ENCODE measurements at regions not wholly inside any gene's neighbourhood (a gene's known extent, or its start where the extent isn't known, plus 50 kb on each side); places are given as distances from the start of the nearest gene placed in this dataset.

DNA sequence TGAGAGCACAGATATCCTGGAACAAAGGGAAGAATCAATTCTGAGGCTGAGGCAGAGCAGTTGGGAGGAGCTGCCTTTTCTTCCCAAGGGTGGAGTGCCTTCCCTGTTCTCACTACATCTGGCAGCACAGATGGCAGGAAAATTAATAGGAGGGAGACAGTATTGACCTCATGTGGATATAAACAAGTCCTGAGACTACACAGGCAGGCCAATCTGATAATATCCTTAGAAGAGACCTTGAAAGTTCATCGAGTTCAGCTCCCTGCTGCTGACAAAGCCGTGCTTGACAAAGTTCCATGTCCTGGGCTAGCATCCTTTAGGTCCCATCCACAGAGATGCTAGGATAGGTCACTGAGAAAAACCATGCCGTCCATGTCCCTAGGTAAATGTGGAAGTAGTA lies 1451.5 kb downstream of the EFNB2 start:
- no peak for ATAC-seq
- TF ChIP-seq, protein P1, sequence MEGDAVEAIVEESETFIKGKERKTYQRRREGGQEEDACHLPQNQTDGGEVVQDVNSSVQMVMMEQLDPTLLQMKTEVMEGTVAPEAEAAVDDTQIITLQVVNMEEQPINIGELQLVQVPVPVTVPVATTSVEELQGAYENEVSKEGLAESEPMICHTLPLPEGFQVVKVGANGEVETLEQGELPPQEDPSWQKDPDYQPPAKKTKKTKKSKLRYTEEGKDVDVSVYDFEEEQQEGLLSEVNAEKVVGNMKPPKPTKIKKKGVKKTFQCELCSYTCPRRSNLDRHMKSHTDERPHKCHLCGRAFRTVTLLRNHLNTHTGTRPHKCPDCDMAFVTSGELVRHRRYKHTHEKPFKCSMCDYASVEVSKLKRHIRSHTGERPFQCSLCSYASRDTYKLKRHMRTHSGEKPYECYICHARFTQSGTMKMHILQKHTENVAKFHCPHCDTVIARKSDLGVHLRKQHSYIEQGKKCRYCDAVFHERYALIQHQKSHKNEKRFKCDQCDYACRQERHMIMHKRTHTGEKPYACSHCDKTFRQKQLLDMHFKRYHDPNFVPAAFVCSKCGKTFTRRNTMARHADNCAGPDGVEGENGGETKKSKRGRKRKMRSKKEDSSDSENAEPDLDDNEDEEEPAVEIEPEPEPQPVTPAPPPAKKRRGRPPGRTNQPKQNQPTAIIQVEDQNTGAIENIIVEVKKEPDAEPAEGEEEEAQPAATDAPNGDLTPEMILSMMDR (conservative IDR thresholded peaks at IDR 0.05; ENCODE audit: low read depth, low read length) = no peak
- TF ChIP-seq EZH2phosphoT487 (IDR thresholded peaks at IDR 0.05; ENCODE audit: borderline replicate concordance, low read length) = no peak
- no peak for TF ChIP-seq EZH2 (IDR thresholded peaks at IDR 0.05; ENCODE audit: low read length, unreplicated experiment)
- H3K79me2 ChIP-seq (ENCODE audit: low read length) = no peaks in the 10 kb centered on the region
- no peaks in the 10 kb centered on the region for H3K9me2 ChIP-seq (replicated peaks; ENCODE audit: low read length)
- no peaks in the 10 kb centered on the region for H4K20me1 ChIP-seq (ENCODE audit: low read length)
- CTCF ChIA-PET = no interaction called here
- no peak overlapping the region for H3K9ac ChIP-seq (ENCODE audit: low read length)
- no TSS peak for BruUV-seq (replicated peaks)
- no peaks in the 10 kb centered on the region for H3K9me3 ChIP-seq (ENCODE audit: low read length)
- no peaks in the 10 kb centered on the region for H3K27me3 ChIP-seq (ENCODE audit: low read length)
- H3K4me2 ChIP-seq (ENCODE audit: low read length) = no peak overlapping the region
- H3K36me3 ChIP-seq (ENCODE audit: low read depth, low read length) = no peaks in the 10 kb centered on the region
- no peaks in the 10 kb centered on the region for H3F3A ChIP-seq (ENCODE audit: low read length, unreplicated experiment)
- POLR2A ChIA-PET (ENCODE audit: unreplicated experiment) = no interaction called here
- H3K4me3 ChIP-seq (ENCODE audit: low read length) = no peak overlapping the region
- no peaks in the 10 kb centered on the region for H3K4me1 ChIP-seq (ENCODE audit: insufficient read depth, low read length)
- H2AFZ ChIP-seq (ENCODE audit: low read length) = no peak overlapping the region
- DNase-seq = no peak
- H3K27ac ChIP-seq (ENCODE audit: low read length) = no peak overlapping the region
- intact Hi-C loops (cut with micrococcal nuclease) = no loop called here

DNA sequence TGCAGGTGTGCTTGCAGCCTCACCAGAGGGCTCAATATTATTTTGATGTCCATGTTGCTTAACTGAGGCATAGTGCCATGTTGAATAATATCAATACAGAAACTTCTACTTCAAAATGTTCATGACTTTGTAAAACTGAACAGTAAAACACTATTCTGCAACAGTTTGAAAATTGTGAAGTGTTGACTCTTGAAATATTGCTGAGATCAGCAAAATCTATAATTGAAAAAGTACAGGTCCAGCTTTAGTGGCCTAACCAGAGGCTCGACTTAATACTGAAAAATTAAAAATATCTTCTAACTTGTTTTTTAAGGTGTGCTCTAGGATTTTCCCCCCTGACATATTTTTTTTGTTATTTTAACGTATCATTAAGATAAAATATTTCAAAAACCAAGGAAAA lies 1460.7 kb downstream of the EFNB2 start:
- H3F3A ChIP-seq (ENCODE audit: low read length, unreplicated experiment) = no peaks in the 10 kb centered on the region
- H3K9me2 ChIP-seq (replicated peaks; ENCODE audit: low read length) = no peaks in the 10 kb centered on the region
- no peaks in the 10 kb centered on the region for H3K79me2 ChIP-seq (ENCODE audit: low read length)
- POLR2A ChIA-PET (ENCODE audit: unreplicated experiment) = no interaction called here
- ATAC-seq = no peak
- no TSS peak for BruUV-seq (replicated peaks)
- H3K4me2 ChIP-seq (ENCODE audit: low read length) = no peak overlapping the region
- H3K4me1 ChIP-seq (ENCODE audit: insufficient read depth, low read length) = no peaks in the 10 kb centered on the region
- CTCF ChIA-PET = no interaction called here
- H4K20me1 ChIP-seq (ENCODE audit: low read length) = no peaks in the 10 kb centered on the region
- H3K27me3 ChIP-seq (ENCODE audit: low read length) = no peaks in the 10 kb centered on the region
- no peaks in the 10 kb centered on the region for H3K9me3 ChIP-seq (ENCODE audit: low read length)
- TF ChIP-seq, protein P1 (conservative IDR thresholded peaks at IDR 0.05; ENCODE audit: low read depth, low read length) = no peak
- TF ChIP-seq EZH2phosphoT487 (IDR thresholded peaks at IDR 0.05; ENCODE audit: borderline replicate concordance, low read length) = no peak
- no peak for TF ChIP-seq EZH2 (IDR thresholded peaks at IDR 0.05; ENCODE audit: low read length, unreplicated experiment)
- H3K9ac ChIP-seq (ENCODE audit: low read length) = no peak overlapping the region
- H3K4me3 ChIP-seq (ENCODE audit: low read length) = no peak overlapping the region
- H3K27ac ChIP-seq (ENCODE audit: low read length) = no peak overlapping the region
- no peaks in the 10 kb centered on the region for H3K36me3 ChIP-seq (ENCODE audit: low read depth, low read length)
- H2AFZ ChIP-seq (ENCODE audit: low read length) = no peak overlapping the region
- intact Hi-C loops (cut with micrococcal nuclease) = no loop called here
- no peak for DNase-seq

DNA sequence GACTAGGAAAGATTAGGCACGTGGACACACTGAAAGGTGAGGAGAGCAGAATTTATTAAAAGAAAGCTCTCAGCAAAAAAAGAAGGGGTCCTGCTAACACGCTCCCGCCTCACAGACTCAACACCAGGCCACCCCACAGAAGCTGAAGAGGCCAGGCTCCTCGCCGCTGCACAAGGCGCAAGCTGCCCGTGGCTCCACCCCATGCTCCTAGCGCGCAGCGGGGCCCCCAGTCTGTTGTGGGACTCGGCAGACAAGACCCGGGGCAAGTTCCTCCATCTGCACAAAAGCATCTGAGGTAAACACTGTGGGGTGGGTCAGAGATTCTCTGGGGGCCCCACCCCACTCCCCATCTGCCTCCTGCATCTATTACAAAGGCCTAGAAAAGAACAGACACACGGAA lies 1462.4 kb downstream of the EFNB2 start:
- no TSS peak for BruUV-seq (replicated peaks)

More for the DNA sequence above, 1462.4 kb downstream of the EFNB2 start:
- 0 out of 2 replicates have a peak, but pooled peaks cover 6% of the 10 kb centered on the region for H3K4me1 ChIP-seq (ENCODE audit: insufficient read depth, low read length)
- no peak overlapping the region for H3K27ac ChIP-seq (ENCODE audit: low read length)
- CTCF ChIA-PET = no interaction called here
- H3K4me2 ChIP-seq (ENCODE audit: low read length) = no peak overlapping the region
- H3K4me3 ChIP-seq (ENCODE audit: low read length) = no peak overlapping the region
- DNase-seq = no peak
- no peaks in the 10 kb centered on the region for H3F3A ChIP-seq (ENCODE audit: low read length, unreplicated experiment)
- H2AFZ ChIP-seq (ENCODE audit: low read length) = no peak overlapping the region
- H3K9me3 ChIP-seq (ENCODE audit: low read length) = no peaks in the 10 kb centered on the region
- H3K79me2 ChIP-seq (ENCODE audit: low read length) = no peaks in the 10 kb centered on the region
- no peak for ATAC-seq
- H3K36me3 ChIP-seq (ENCODE audit: low read depth, low read length) = no peaks in the 10 kb centered on the region
- H3K9me2 ChIP-seq (replicated peaks; ENCODE audit: low read length) = no peaks in the 10 kb centered on the region
- TF ChIP-seq, protein P1 (conservative IDR thresholded peaks at IDR 0.05; ENCODE audit: low read depth, low read length) = no peak
- intact Hi-C loops (cut with micrococcal nuclease) = no loop called here
- H4K20me1 ChIP-seq (ENCODE audit: low read length) = no peaks in the 10 kb centered on the region
- H3K27me3 ChIP-seq (ENCODE audit: low read length) = no peaks in the 10 kb centered on the region
- POLR2A ChIA-PET (ENCODE audit: unreplicated experiment) = no interaction called here
- no peak overlapping the region for H3K9ac ChIP-seq (ENCODE audit: low read length)
